ENCODE measurements at regions not wholly inside any gene's neighbourhood (a gene's known extent, or its start where the extent isn't known, plus 50 kb on each side); places are given as distances from the start of the nearest gene placed in this dataset.
"Not testable (repeated sequence)": the region's sequence is repeated elsewhere in the genome, so short reads cannot be mapped to it uniquely, and the experiment has no call there.

- DNase-seq (ENCODE audit: low spot score) = not testable (repeated sequence)
These were observed 112.1 kb upstream of the DUSP22 start for GRCh38 chr6:180091-180694.

- no peak for DNase-seq (ENCODE audit: low spot score)
These were observed 111.1 kb upstream of the DUSP22 start for GRCh38 chr6:181049-181654.

- DNase-seq (ENCODE audit: low spot score) = no peak
These were observed 108.6 kb upstream of the DUSP22 start for GRCh38 chr6:183668-184067.

GRCh38 chr6:184161-184700 lies 108.1 kb upstream of the DUSP22 start:
- no peak for DNase-seq (ENCODE audit: low spot score)

- no peak for DNase-seq (ENCODE audit: low spot score)
These were observed 105.8 kb upstream of the DUSP22 start for GRCh38 chr6:186340-186965.

- no peak for DNase-seq (ENCODE audit: low spot score)
These were observed 105.0 kb upstream of the DUSP22 start for GRCh38 chr6:187210-187861.

GRCh38 chr6:188821-189655 lies 103.2 kb upstream of the DUSP22 start:
- DNase-seq (ENCODE audit: low spot score) = peak; percentile 66

- no peak for DNase-seq (ENCODE audit: low spot score)
These were observed 102.6 kb upstream of the DUSP22 start for GRCh38 chr6:189676-190075.

GRCh38 chr6:190596-191395 lies 101.5 kb upstream of the DUSP22 start:
- DNase-seq (ENCODE audit: low spot score) = no peak

- DNase-seq (ENCODE audit: low spot score) = no peak
These were observed 100.6 kb upstream of the DUSP22 start for GRCh38 chr6:191487-192312.

- DNase-seq (ENCODE audit: low spot score) = no peak
These were observed 100.0 kb upstream of the DUSP22 start for GRCh38 chr6:192313-192664.

GRCh38 chr6:193180-193579 lies 99.1 kb upstream of the DUSP22 start:
- no peak for DNase-seq (ENCODE audit: low spot score)

GRCh38 chr6:193773-194310 lies 98.4 kb upstream of the DUSP22 start:
- no peak for DNase-seq (ENCODE audit: low spot score)

GRCh38 chr6:195861-196360 lies 96.4 kb upstream of the DUSP22 start:
- no peak for DNase-seq (ENCODE audit: low spot score)

GRCh38 chr6:196543-196942 lies 95.7 kb upstream of the DUSP22 start:
- no peak for DNase-seq (ENCODE audit: low spot score)

GRCh38 chr6:203661-204060 lies 88.6 kb upstream of the DUSP22 start:
- DNase-seq (ENCODE audit: low spot score) = no peak

GRCh38 chr6:206264-206663 lies 86.0 kb upstream of the DUSP22 start:
- DNase-seq (ENCODE audit: low spot score) = no peak

GRCh38 chr6:208364-208763 lies 83.9 kb upstream of the DUSP22 start:
- DNase-seq (ENCODE audit: low spot score) = no peak

GRCh38 chr6:208938-209337 lies 83.3 kb upstream of the DUSP22 start:
- no peak for DNase-seq (ENCODE audit: low spot score)

Data from SK-N-DZ (cell line).